ENCODE measurements at regions not wholly inside any gene's neighbourhood (a gene's known extent, or its start where the extent isn't known, plus 50 kb on each side); places are given as distances from the start of the nearest gene placed in this dataset.

DNA sequence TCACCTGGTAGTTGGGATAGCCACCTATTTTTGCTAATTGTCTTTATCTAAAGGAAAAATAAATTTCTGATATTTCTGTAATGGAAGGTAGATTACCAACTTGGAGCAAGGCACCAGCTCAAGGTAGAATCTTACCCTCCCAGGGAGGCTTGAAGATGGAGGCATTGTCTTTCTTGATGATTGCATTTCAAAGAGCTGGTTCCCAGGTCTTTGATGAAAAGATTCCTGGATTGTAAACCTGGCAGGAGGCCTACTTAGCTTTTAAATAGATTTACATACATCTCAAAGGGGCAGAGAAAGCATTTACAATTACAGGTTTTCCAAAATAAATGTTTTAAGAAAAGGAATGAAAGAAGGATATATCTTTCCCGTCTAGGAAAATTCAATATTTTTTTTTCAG lies 729.2 kb downstream of the LRFN5 start:
- DNase-seq (ENCODE audit: low spot score), result no peak

DNA sequence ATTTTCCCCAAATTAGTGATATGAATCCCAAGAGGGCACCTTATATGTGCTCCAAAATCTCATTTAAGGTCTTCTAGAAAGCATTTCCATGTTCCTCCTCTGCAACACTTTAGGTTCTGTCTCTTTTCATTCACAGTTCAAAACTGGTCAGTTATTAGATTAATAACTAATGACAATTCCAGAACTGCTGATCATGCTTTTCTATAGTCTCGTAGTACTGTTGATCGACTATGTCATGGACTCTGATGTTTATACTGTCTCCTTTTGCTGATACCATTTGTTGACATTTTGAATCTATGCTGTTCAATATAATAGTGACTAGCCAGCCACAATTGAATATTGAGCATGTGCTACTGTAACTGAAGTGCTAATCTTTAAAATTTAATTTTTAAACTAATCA lies 728.3 kb downstream of the LRFN5 start:
- DNase-seq (ENCODE audit: low spot score), result no peak

DNA sequence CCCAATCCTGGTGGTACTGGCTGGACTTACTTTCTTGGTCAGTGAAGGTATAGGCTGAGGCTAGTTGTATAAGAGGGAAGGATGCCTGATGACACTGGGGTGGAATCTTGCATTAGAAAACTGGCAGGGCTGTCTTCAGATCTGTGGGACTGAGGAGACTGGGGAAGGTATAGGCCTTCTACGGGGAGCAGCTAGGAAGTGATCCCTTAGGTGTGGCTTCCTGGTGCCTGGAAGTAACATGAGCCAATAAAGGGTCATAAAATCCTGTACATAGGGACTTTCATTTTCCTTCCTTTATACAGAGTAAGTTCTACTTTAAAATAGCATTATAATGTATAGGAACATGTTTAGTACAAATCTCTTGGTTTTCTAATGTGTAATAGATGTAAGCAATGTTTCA lies 716.8 kb downstream of the LRFN5 start:
- DNase-seq (ENCODE audit: low spot score), result no peak

DNA sequence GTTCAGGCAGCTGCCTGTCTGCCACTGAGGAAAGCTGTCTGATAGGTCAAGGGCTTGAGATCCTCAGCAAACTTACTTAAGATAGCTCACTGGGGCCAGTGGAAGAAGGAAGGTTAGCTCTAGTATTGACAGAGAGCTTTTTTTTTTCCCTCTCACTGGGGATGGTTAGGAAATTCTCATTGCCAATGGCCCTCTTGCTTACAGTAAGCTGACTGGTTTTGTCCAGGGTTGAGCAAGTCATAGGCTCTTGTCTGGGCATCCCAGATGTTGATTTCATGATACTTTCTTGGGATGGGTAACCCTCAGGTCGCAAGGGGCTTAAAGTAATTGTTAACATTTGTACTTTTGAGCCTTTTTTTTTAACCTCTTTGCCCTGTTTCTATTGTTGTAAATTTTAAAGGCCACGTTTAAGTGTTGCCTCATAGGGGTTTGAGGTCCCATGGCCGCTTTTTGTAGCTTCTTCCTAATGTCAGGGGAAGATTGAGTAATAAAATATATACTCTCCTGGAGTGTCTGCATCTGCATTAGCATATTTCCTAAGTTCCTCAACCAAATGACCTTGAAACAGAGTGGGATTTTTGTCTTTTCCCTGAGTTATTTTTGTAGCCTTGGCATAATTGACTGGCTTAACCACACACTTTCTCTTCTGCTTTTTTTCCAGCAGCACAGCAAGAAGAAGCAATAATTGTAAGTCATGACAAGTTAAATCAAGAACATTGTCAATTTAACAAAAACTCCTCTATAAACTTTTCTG lies 716.0 kb downstream of the LRFN5 start:
- no peak for DNase-seq (ENCODE audit: low spot score)

DNA sequence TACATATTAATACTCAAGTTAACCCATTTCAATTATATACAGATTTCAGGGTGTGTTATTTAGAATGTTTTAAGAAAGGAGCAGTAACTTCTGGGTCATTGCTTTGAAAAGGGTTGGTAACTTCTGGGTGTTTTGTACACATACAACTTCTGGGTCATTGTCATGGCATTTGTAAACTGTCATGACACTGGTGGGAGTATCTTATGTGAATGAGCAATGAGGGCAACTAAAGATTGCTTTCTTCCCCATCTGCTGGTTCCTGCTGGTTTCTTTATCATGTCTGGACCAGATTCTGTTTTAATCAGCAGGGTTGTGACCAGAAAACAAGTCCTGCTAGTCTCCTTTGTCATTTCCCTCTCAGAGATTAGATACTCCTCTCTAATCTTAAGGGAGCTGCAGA lies 713.3 kb downstream of the LRFN5 start:
- DNase-seq (ENCODE audit: low spot score), result no peak

DNA sequence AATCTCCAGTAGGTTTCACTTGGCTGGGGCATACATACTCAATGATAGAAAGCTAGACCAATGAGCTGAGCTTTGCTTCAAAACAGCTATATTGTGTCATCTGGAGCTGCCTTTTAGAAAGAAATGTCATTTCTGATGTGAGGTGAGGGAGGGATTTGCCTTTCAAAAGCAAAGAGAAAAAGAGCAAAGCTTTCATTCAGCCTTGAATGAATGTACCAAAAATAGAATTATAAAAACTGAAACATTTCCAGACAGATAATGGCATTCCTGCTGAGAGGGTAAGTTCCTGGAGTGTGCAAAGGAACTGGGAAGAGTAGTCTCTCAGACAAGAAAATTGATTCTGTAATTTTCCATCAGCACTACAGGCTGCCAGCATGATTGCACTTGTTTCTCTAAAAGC lies 710.0 kb downstream of the LRFN5 start:
- DNase-seq (ENCODE audit: low spot score), result no peak

DNA sequence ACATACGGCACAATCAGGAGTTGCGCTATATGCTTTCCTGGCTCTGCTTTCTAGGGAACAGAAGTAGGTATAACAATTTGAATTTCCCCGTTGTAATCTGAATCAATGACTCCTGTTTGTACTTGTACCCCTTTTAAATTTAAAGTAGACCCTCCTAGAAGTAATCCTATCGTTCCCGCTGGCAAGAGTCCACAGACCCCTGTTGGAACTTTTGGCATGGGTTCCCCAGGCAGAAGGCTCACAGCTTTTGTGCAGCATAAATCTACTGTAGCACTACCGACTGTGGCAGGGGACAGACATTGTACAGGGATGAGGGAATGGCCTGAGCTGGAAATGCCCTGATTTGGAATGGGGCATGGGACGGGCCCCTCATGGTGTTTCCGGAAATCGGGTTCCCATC lies 705.2 kb downstream of the LRFN5 start:
- DNase-seq (ENCODE audit: low spot score), result no peak

DNA sequence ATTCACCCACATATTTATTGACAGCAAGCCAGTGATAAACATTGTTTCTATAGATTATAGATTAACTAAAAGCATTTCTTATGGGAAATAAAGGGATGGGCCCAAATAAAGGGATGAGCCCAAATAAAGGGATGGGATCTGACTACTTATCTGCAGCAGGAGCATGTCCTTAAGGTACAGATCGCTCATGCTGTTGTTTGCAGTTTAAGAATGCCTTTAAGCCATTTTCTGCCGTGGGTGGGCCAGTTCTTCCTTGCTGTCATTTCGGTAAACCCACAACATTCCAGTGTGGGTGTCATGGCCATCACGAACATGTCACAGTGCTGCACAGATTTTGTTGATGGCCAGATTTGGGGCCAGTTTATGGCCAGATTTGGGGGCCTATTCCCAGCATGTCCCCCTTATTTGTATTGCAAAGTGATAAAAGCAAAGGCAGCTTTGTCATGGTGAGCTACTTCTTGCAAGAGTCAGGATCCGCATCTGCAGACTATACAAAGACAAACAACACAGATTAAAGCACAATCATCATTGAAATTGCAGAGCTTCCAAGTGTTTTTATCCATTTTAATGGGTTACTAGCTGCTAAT lies 700.7 kb downstream of the LRFN5 start:
- no peak for DNase-seq (ENCODE audit: low spot score)

DNA sequence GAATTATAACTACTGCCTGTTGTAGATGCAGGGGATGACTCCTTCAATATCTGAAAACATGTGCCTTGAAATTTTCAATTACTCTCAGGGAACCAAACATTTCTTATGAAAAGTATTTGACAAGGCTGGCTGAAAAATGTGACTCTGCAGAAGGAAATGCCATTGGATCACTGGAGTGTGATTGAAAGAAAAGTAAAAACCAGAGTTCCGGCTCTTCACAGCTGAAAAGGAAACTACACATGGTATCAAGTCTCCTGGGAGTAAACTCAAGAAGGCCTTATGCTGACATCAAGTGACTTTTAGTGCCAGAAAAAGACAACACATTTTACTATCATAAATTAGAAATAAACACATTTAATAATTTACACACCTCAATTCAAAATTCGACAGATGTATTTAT lies 693.0 kb downstream of the LRFN5 start:
- DNase-seq (ENCODE audit: low spot score), result no peak

DNA sequence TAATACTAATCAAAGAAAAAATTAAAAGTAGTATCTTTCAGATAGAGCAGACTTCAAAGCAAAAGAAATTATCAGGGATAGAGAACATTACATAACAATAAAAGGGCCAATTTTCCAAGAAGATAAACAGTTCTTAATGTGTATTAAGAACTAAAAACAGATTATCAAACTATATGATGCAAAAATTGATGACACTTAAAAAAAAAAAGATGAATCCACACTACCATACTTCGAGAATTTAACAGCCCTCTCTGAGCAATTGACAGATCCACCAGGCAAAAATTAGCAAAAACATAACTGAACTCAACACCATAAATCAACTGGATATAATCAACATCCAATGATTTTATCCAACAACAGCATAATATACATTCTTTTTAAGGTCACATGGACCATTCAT lies 686.5 kb downstream of the LRFN5 start:
- DNase-seq (ENCODE audit: low spot score), result no peak

DNA sequence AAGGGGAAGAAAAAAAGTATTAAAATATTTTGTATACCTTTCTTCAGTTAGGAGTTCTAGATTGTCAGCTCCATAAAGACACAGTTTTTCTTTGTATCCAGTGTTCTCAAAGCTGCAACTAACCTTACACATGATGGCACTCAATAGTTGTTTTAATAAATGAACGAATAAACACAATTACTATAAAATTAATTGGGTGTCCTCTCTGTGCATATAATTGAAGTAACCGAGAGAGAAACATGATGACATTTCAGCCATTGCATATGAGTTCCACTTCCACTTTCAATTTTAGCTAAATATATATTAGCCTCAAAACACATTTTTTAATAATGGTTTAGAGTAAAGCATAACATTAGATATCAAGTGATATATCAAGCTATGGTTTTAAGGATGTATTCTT lies 671.2 kb downstream of the LRFN5 start:
- DNase-seq (ENCODE audit: low spot score), result no peak

DNA sequence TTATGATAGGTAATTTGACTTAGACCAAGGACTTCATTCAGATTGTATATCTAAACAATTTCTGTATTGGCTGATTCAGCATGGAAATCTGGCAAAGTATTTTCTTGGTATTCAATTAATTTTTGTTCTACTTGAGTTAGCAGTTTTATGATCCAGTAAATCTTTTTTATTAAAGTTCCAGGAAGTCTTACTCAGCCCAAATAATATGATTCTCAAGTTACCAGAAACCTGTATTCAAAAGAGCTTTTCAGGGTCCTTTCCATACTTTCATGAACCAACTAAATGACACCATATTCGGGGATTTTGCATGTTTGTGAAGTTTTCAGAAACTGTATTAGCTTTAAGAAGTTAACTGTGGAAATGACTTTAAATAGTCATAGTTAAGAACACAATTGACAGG lies 662.6 kb downstream of the LRFN5 start:
- DNase-seq (ENCODE audit: low spot score), result no peak

DNA sequence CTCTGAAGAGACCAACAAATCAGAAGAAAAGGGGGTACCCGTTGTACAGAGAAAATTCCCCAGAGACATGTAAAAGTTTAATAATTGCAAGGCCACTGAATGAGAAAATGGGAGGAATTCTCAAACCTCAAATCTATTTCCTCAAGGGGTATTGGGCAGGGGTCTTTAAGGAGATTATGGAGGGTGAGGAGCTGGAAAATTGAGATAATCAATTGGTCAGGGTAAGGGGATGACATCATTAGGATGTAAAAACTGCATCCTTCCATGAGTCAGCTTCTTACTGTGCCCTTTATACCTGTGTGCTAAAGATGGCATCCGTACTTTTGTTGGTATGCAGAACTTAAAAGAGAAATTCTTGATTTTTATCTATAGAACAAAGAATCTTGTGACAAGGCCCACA lies 641.5 kb downstream of the LRFN5 start:
- DNase-seq (ENCODE audit: low spot score), result no peak

DNA sequence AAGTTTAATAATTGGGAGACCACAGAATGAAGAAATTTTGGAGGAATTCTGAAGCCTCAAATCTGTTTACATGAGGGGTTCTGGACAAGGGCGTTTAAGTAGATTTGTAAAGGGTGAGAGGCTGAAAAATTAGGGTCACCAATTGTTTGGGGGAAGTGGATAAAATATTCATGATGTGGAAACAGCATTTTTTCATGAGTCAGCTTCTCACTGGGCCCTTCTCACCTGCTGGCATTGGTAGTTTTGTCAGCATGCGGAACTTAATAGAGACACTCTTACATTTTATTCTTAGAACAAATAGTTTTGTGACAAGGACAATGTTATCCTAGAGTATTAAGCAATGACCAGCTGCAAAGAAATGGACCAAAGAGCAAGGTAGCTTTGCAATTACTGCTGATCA lies 634.4 kb downstream of the LRFN5 start:
- no peak for DNase-seq (ENCODE audit: low spot score)

DNA sequence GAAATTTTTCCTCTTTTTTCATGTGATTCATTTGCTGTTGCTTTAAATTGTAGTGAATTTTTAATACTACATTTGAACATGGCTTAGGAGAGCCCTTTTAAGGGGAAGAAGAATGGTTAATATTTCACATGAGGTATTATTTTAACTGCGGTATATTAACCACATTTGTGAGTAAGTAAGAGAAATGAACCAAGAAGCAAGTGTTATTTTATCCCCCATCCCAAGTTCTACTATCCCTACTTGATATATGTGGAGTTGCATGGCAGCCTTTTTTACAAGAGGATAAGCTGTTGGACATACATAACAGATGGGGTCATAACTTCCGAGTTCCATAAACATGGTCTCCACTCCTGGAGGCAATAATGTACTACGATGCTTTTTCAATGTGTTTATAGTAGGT lies 623.3 kb downstream of the LRFN5 start:
- DNase-seq (ENCODE audit: low spot score), result no peak

DNA sequence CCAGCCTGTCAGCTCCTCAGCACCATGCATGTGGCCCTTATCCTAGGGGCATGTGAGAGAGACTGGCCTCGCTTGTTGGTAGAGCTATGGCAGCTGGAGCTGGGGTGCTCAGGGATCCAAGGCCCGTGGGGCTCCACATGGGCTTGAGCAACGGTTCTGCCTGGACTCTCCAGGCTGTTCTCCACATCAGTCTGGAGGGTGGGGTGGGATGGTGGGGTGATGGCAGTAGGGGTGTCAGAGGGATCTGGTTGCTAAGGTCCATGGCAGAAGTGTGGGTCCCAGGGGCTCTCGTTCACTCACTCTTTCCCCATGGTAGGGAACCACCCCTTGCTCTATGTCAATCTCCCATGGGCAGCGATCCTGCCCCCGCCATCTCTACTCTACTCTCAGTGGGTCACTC lies 622.6 kb downstream of the LRFN5 start:
- no peak for DNase-seq (ENCODE audit: low spot score)

DNA sequence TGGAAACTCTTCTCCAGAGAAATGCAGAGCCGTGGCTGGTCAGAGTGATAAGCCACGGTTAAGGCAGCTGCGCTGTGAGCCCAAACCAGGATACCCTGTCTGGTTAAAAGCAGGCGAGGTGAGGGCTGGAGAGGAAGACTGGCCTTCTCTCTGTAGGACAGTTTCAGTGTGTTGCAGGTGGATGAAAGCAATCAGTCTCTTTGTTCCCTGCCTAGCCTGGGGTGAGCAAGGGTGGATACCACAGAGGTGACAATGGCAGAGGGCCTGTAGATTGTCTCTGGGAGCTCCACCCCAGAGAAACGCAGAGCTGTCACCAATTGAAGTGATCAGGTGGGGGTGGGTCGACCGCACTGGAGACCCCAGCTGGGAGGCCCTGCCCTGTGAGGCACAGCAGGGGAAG lies 621.9 kb downstream of the LRFN5 start:
- DNase-seq (ENCODE audit: low spot score), result no peak

DNA sequence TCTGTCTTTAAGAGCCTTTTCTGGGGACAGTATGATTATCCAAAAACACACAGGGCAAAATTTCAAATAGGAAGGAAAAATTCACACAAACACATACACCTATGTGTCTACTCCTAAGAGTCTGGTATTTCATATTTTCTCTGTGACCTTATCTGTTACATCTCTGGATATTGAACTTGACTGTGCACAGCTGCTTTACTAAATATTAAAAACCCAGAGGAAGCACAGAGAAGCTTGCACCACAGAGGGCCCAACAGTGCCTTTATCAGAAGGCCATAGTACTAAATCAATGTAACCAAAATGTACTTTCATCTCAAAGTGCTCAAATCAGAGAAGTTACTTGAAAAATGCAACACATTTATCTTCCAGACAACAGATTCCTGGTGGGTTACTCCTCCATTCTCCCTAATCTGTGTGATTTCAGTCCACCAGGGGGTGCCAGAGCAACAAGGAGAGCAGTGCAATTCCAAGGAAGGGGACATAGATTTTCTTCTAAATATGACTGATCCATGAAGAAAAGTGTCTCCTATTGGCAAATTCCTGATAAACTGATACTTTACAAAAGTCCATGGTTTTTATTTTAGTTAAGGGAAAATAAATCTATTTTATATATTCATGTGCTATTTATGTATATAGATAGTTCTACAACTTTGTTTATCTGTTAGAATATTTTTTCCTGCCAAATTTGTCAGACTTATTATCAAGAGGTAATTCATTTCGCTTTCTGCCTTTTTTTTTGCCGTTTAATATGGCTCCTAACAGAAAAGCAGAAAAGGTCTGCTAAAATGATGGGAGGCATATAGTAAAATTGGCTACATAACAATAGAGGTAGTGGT lies 617.6 kb downstream of the LRFN5 start:
- DNase-seq (ENCODE audit: low spot score), result peak; percentile 62

DNA sequence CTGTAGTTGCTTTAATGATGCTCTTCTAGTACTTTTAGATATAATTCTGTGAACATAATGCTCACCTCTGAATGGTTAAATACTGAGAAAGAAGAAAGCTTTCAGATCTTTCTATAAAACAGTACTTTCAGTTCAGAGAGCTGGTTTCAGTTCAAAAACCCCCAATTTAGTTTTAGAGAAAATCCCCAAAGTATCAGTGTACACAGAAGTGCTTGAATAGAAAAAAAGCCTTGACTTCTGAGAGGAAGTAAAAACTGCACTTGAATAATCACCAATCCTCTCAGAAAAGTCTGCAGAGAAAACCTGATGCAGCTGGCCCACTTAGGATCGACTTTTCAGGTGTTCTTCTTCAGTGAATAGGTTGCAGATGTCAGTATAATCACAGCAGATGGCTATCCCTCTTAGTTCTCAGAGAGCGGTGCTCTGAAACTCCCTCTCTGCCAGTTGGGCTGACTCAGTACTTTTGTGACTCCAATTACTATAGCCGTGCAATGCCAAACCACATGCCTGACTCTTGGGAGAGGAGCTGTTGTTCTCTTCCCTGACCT lies 616.3 kb downstream of the LRFN5 start:
- peak; percentile 54 for DNase-seq (ENCODE audit: low spot score)

DNA sequence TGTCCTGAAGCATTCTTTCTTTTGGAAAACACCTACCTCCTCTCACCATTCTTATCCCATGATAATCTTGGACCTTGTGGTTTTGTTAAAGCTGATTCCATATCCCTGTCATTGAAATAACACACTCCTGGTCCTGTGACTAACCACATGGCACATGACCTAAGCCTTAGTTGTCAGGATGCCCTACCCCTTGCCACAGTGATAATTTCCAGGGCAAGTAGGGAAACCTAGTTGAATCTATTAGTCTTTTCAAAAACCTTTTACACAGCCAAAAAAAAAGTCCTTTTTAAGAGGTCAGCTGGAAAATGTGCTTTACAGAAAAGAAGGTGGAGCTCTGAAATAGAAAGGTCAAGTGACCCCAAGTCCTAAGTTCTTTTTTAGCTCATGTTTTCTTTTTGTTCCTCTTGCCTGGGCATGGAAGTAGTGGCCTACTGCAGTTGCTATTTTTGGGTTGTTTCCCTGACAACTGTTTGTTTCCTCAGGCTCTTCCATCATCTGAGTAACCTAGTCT lies 608.4 kb downstream of the LRFN5 start:
- DNase-seq (ENCODE audit: low spot score), result peak; percentile 44

DNA sequence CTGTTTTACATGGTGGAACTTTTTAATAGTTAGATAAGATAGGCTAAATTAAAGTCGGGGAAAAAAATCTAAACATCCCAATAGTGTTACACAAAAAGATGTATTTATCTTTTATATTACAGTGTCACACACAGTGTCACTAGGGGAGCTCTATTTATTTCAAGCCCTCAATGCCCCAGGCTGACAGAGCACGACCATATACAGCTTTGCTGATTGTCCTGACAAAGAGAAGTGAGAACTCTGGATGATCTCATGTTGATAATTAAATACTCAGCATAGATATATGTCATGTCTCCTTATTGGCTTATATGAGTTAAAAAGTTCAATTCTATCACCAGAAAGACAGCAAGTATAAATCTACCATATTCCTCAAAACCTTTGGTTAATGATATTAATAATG lies 594.3 kb downstream of the LRFN5 start:
- no peak for DNase-seq (ENCODE audit: low spot score)

DNA sequence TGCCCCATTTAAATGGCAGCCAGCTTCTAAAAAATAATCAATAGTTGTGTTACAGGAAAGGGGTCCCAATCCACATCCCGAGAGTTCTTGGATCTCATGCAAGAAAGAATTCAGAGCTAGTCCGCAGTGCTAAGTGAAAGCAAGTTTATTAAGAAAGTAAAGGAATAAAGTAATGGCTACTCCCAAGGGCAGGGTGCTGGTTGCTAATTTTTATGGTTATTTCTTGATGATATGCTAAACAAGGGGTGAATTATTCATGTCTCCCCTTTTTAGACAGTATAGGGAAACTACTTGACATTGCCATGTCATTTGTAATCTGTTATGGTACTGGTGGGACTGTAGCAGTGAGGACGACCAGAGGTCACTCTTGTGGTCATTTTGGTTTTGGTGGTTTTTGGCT lies 591.3 kb downstream of the LRFN5 start:
- no peak for DNase-seq (ENCODE audit: low spot score)

Measured in GM03348 (cell line).